HG03139 (cell line): ENCODE measurements at regions not wholly inside any gene's neighbourhood (a gene's known extent, or its start where the extent isn't known, plus 50 kb on each side); places are given as distances from the start of the nearest gene placed in this dataset.
"Not testable (repeated sequence)": the region's sequence is repeated elsewhere in the genome, so short reads cannot be mapped to it uniquely, and the experiment has no call there.

Source experiments
- ATAC-seq: cut with Tn5 transposase; IDR thresholded peaks from one replicate; pipeline ENCODE4 v1.9.1; 2021; ENCODE audit not compliant: unreplicated experiment

- ATAC-seq, result no peak
Measured at GRCh38 chr3:11739706-11740105, 96.0 kb upstream of the VGLL4 start.

- no peak for ATAC-seq
Measured at GRCh38 chr3:11739123-11739522, 95.4 kb upstream of the VGLL4 start.

- no peak for ATAC-seq
Measured at GRCh38 chr3:11737742-11738141, 94.0 kb upstream of the VGLL4 start.

- no peak for ATAC-seq
Measured at GRCh38 chr3:11736136-11736833, 92.6 kb upstream of the VGLL4 start.

GRCh38 chr3:11735638-11736037 is 91.9 kb upstream of the VGLL4 start:
- ATAC-seq, result no peak

- ATAC-seq, result not testable (repeated sequence)
Measured at GRCh38 chr3:11735111-11735510, 91.4 kb upstream of the VGLL4 start.

- ATAC-seq, result no peak
Measured at GRCh38 chr3:11733914-11734313, 90.2 kb upstream of the VGLL4 start.

- no peak for ATAC-seq
Measured at GRCh38 chr3:11727207-11727606, 83.5 kb upstream of the VGLL4 start.

- no peak for ATAC-seq
Measured at GRCh38 chr3:11726146-11726545, 82.4 kb upstream of the VGLL4 start.

GRCh38 chr3:11725340-11725641 is 81.6 kb upstream of the VGLL4 start:
- ATAC-seq, result not testable (repeated sequence)

GRCh38 chr3:11724615-11725339 is 81.1 kb upstream of the VGLL4 start:
- no peak for ATAC-seq

- no peak for ATAC-seq
Measured at GRCh38 chr3:11721479-11721878, 77.8 kb upstream of the VGLL4 start.

GRCh38 chr3:11720917-11721411 is 77.2 kb upstream of the VGLL4 start:
- ATAC-seq, result no peak

- no peak for ATAC-seq
Measured at GRCh38 chr3:11720304-11720898, 76.7 kb upstream of the VGLL4 start.

GRCh38 chr3:11719406-11720303 is 75.9 kb upstream of the VGLL4 start:
- peak; percentile 55 for ATAC-seq

- peak; percentile 22 for ATAC-seq
Measured at GRCh38 chr3:11718637-11719405, 75.1 kb upstream of the VGLL4 start.

GRCh38 chr3:11717768-11718636 is 74.3 kb upstream of the VGLL4 start:
- ATAC-seq, result peak; percentile 28

GRCh38 chr3:11717301-11717700 is 73.6 kb upstream of the VGLL4 start:
- no peak for ATAC-seq

GRCh38 chr3:11716573-11717290 is 73.0 kb upstream of the VGLL4 start:
- ATAC-seq, result no peak
